ENCODE measurements at regions not wholly inside any gene's neighbourhood (a gene's known extent, or its start where the extent isn't known, plus 50 kb on each side); places are given as distances from the start of the nearest gene placed in this dataset.

- no peak for TF ChIP-seq CTCF (IDR thresholded peaks at IDR 0.05)
- intact Hi-C loops (cut with DNase I) = no loop called here
- Histone ChIP-seq H3K9me3 (no peaks in the 10 kb centered on the region), H3K4me3 (no peak overlapping the region), H3K27ac (no peak overlapping the region), H3K36me3 (ENCODE audit: insufficient read depth in 1 of 2, low read depth in 1 of 2) (no peaks in the 10 kb centered on the region), H3K4me1 (peaks cover 5% of the 10 kb centered on the region), H3K27me3 (ENCODE audit: insufficient read depth in 3 of 3, low read length in 2 of 3) (peaks cover 0 to 32% (median 4%) of the 10 kb centered on the region in 3 donors)
- no peak for DNase-seq
- no peak for ATAC-seq
- 52 to 69% (median 62%) methylated on average over 15 to 17 of the region's 17 CpGs for WGBS, 3 donors
Observed at GRCh38 chr22:49630448-49630946, 197.2 kb downstream of the BRD1 start.

GRCh38 chr22:49629586-49630447 is 197.9 kb downstream of the BRD1 start:
- Histone ChIP-seq H3K4me3 (no peak overlapping the region), H3K36me3 (ENCODE audit: insufficient read depth in 1 of 2, low read depth in 1 of 2) (no peaks in the 10 kb centered on the region), H3K27ac (no peak overlapping the region), H3K27me3 (ENCODE audit: insufficient read depth in 3 of 3, low read length in 2 of 3) (peaks cover 0 to 31% (median 3%) of the 10 kb centered on the region in 3 donors), H3K4me1 (peaks cover 5% of the 10 kb centered on the region), H3K9me3 (no peaks in the 10 kb centered on the region)
- TF ChIP-seq CTCF (IDR thresholded peaks at IDR 0.05) = no peak
- DNase-seq = no peak
- intact Hi-C loops (cut with DNase I) = no loop called here
- WGBS, 3 donors = 34 to 62% (median 42%) methylated on average over 16 of the region's 16 CpGs
- no peak for ATAC-seq

- Histone ChIP-seq H3K9me3 (no peaks in the 10 kb centered on the region), H3K4me3 (no peak overlapping the region), H3K27ac (no peak overlapping the region), H3K36me3 (ENCODE audit: insufficient read depth in 1 of 2, low read depth in 1 of 2) (no peaks in the 10 kb centered on the region), H3K4me1 (peaks cover 5% of the 10 kb centered on the region), H3K27me3 (ENCODE audit: insufficient read depth in 3 of 3, low read length in 2 of 3) (peaks cover 0 to 27% (median 1%) of the 10 kb centered on the region in 3 donors)
- DNase-seq = no peak
- WGBS, 3 donors = 71 to 76% (median 75%) methylated on average over 8 of the region's 8 CpGs
- no peak for ATAC-seq
- TF ChIP-seq CTCF (IDR thresholded peaks at IDR 0.05) = no peak
- intact Hi-C loops (cut with DNase I) = no loop called here
Observed at GRCh38 chr22:49629261-49629570, 198.5 kb downstream of the BRD1 start.

GRCh38 chr22:49628391-49629260 is 199.0 kb downstream of the BRD1 start:
- TF ChIP-seq CTCF (IDR thresholded peaks at IDR 0.05) = no peak
- intact Hi-C loops (cut with DNase I) = no loop called here
- 21 to 29% (median 25%) methylated on average over 27 of the region's 27 CpGs for WGBS, 3 donors
- ATAC-seq = no peak
- Histone ChIP-seq H3K4me3 (no peak overlapping the region), H3K27ac (no peak overlapping the region), H3K4me1 (peaks cover 5% of the 10 kb centered on the region), H3K27me3 (ENCODE audit: insufficient read depth in 3 of 3, low read length in 2 of 3) (peaks cover 0 to 27% (median 1%) of the 10 kb centered on the region in 3 donors), H3K36me3 (ENCODE audit: insufficient read depth in 1 of 2, low read depth in 1 of 2) (no peaks in the 10 kb centered on the region), H3K9me3 (no peaks in the 10 kb centered on the region)
- DNase-seq = peak in 1 of 2 donors; percentile 44

Data from psoas muscle (tissue), 7 donors.